ENCODE measurements at regions not wholly inside any gene's neighbourhood (a gene's known extent, or its start where the extent isn't known, plus 50 kb on each side); places are given as distances from the start of the nearest gene placed in this dataset.

DNA sequence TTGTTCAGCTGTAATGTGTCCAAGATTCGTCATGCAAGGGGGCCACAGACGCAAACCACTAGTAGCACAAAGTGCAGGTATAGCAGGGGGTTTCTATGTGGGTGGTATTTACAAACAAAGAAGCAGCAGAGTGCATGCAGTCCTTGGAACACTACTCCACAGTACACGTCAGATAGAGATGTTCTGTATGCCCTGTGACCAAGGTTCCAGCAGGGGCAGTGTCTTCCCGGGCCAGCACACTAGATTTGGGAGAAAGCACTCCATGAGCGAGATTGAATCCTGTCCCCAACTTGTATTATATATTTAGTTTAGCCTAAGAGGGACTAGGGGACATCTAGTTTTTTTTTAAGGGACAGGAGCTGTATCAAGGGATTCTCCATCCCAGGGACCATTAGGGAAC, 54.4 kb upstream of the ESX1 start:
- no peak for DNase-seq (ENCODE audit: low read depth, low spot score)

DNA sequence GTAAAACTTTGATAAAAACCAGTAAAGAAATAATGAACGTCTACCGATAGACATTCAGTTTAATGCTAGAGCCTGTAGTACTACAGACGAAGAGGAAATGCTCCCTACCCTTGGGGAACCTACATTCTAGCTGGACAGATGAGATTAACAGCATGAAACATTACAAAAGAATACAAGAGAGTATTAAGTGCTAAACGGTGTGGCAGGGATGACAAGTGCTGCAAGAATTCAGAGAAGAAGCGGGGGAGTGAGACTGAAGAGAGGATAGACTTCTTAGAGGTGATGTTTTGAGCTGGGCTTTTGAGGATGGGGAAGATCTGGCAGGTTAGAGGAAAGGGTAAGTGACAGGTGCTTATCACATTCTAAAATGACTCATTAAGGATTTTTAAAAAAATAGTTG, 52.6 kb upstream of the ESX1 start:
- no peak for DNase-seq (ENCODE audit: low read depth, low spot score)

DNA sequence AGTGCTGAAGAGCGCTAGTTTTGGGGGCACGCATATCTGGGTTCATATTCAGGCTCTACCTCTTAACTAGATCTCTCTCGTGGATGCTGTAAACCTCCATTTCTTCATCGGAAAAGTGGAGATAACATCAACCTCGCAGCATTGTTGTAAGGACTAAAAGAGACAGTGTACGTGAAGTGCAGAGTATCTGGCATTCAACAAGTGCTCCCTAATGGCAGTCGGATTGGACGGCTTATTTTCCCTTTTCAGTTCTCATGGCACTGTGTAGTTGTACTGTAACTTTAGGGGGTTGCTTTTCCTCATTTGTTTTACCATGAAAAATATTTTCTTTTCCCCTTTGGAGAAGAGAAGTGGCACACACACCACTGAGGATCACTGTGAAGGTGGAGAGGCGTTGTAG, 51.4 kb upstream of the ESX1 start:
- DNase-seq (ENCODE audit: low read depth, low spot score) = no peak

All from pulmonary artery endothelial cell (primary cell).